ENCODE measurements at regions not wholly inside any gene's neighbourhood (a gene's known extent, or its start where the extent isn't known, plus 50 kb on each side); places are given as distances from the start of the nearest gene placed in this dataset.

DNA sequence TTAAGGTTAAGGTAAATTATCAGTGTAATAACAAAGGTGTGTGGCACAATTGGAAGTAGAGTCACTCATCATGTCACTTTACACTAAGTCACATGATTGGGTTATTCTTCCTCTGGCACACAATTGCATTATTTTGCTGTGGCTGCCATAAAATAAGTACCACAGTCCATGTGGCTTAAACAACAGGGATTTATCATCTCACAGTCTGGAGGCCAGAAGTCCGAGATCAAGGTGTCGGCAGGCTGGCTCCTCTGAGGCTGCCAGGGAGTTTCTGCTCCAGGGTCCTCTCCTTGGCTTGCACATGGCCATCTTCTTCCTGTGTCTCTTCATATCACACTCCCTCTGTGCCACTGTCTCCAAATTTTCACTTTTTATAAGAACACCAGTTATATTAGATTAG is 421.2 kb downstream of the CMPK2 start:
- no peak for DNase-seq (ENCODE audit: low read depth)
- no peak overlapping the region for H3K4me3 ChIP-seq (ENCODE audit: low read length)
- TF ChIP-seq, protein P1, sequence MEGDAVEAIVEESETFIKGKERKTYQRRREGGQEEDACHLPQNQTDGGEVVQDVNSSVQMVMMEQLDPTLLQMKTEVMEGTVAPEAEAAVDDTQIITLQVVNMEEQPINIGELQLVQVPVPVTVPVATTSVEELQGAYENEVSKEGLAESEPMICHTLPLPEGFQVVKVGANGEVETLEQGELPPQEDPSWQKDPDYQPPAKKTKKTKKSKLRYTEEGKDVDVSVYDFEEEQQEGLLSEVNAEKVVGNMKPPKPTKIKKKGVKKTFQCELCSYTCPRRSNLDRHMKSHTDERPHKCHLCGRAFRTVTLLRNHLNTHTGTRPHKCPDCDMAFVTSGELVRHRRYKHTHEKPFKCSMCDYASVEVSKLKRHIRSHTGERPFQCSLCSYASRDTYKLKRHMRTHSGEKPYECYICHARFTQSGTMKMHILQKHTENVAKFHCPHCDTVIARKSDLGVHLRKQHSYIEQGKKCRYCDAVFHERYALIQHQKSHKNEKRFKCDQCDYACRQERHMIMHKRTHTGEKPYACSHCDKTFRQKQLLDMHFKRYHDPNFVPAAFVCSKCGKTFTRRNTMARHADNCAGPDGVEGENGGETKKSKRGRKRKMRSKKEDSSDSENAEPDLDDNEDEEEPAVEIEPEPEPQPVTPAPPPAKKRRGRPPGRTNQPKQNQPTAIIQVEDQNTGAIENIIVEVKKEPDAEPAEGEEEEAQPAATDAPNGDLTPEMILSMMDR (conservative IDR thresholded peaks at IDR 0.05; ENCODE audit: low read depth, low read length), result no peak

DNA sequence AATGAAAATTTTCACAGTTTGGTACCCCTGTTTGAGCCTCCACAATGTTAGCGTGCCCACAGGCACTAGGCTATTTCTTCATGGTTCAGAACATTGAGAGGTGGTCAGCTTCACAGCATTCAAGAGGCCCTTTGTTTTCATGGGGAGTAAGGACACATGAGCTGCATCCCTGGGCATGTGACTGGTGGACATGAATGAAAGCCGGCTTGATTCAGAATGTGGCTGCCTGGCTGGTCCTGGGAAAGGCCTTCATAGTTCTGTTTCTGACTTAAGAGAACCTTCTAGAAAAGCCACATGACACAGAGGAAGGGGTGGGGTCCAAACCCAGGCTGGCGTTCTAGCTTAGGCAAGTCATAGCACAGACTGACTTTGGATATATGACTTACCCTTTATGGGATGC is 420.6 kb downstream of the CMPK2 start:
- no peak overlapping the region for H3K4me3 ChIP-seq (ENCODE audit: low read length)
- TF ChIP-seq, protein P1 (conservative IDR thresholded peaks at IDR 0.05; ENCODE audit: low read depth, low read length), result no peak
- no peak for DNase-seq (ENCODE audit: low read depth)

DNA sequence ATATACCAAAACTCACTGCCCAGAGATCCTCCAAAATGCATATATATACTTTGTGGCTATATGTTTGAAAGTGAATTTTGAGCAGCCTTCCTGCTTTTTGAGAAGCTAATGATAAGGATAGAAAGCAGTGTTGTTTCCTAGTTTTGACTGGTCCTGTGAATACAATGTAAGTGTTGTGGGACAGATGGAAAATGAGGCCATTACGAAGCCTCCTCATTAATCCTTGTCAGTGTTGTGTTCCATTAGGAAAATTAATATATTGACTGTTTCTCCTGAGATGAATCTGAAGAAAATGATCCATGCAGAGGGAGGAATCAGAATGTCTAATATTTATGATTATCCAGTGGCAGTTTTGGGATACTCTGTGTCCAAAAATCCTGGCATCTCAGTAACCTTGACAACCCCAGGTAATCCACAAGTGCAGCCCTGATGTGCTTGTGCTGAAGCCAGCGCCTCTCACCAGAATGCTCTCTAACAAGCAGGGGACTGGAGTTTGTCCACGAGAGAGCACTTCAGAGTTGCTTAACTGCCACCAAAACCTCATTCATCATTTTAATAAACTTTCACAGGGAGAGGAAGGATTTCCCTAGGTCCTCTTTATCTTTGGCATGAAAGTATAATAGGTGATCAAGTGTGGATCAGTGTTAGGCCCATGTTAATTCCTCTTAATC is 418.6 kb downstream of the CMPK2 start:
- no peak for DNase-seq (ENCODE audit: low read depth)
- no peak overlapping the region for H3K4me3 ChIP-seq (ENCODE audit: low read length)
- TF ChIP-seq, protein P1 (conservative IDR thresholded peaks at IDR 0.05; ENCODE audit: low read depth, low read length), result no peak

DNA sequence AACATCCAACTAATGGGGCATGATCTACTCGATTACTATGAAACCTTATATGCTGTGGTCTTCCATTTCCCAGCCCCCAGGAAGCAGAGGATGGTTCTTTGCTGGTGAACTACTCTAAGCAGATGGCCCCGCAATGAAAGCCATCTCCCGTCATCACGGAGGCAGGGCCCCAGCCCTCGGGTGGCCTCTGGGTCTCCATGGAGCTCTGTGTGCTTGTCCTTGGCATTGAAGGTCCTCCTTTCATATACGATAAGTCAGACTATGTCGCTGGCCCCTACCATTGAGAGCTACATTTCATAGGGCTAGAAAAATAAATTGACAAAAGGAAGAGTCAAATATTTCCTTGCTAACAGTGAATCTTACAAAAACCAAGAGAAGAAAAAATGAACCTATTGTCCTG is 416.8 kb downstream of the CMPK2 start:
- no peak for DNase-seq (ENCODE audit: low read depth)
- TF ChIP-seq, protein P1 (conservative IDR thresholded peaks at IDR 0.05; ENCODE audit: low read depth, low read length), result no peak
- H3K4me3 ChIP-seq (ENCODE audit: low read length), result no peak overlapping the region

DNA sequence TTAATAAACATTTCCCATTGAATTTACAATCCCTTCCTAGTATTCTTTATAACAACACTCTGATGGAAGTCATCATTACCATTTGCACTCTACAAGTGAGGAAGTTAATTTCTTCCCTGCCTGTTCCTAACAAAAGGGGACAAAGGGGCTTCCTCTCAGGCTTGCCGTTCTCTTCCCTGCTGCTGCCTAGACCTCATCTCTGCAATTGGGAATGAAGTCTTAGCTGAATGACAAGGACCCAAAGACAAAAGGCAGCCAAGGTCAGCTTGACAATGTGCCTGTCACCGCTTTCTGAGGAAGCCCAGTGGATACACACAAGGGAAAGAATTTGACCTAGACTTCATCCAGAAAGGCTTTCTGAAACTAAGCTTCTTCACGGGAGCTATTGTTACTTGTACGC is 416.4 kb downstream of the CMPK2 start:
- H3K4me3 ChIP-seq (ENCODE audit: low read length), result no peak overlapping the region
- no peak for DNase-seq (ENCODE audit: low read depth)
- TF ChIP-seq, protein P1 (conservative IDR thresholded peaks at IDR 0.05; ENCODE audit: low read depth, low read length), result no peak

DNA sequence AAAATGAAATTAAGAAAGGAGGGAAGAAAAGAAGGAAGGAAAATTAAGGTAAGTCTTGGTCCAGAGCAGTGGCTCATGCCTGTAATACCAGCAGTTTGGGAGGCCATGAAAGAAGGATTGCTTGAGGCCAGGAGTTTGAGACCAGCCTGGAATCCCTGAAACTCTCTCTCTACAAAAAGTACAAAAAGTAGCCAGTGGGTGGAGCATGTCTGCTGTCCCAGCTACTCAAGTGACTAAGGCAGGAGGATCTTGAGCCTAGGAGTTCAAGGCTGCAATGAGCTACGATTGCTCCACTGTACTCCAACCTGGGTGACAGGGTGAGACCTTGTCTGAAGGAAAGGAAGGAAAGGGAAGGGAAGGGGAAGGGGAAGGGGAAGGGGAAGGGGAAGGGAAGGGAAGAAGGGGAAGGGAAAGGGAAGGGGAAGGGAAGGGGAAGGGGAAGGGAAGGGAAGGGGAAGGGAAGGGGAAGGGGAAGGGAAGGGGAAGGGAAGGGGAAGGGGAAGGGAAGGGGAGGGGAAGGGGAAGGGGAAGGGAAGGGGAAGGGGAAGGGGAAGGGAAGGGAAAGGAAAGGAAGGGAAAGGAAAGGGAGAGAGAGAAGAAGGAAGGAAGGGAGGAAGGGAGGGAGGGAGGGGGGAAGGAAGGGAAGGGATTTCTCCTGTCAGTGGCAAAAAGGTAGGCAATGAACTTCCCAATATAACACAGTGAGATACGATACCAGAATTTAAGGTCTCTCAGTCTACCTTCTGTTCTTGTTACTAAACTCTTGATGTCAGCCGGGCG is 412.8 kb downstream of the CMPK2 start:
- no peak overlapping the region for H3K4me3 ChIP-seq (ENCODE audit: low read length)
- TF ChIP-seq, protein P1 (conservative IDR thresholded peaks at IDR 0.05; ENCODE audit: low read depth, low read length), result peak; percentile 16
- no peak for DNase-seq (ENCODE audit: low read depth)

Measured in retinal pigment epithelial cell (primary cell).